ENCODE measurements at regions not wholly inside any gene's neighbourhood (a gene's known extent, or its start where the extent isn't known, plus 50 kb on each side); places are given as distances from the start of the nearest gene placed in this dataset.

DNA sequence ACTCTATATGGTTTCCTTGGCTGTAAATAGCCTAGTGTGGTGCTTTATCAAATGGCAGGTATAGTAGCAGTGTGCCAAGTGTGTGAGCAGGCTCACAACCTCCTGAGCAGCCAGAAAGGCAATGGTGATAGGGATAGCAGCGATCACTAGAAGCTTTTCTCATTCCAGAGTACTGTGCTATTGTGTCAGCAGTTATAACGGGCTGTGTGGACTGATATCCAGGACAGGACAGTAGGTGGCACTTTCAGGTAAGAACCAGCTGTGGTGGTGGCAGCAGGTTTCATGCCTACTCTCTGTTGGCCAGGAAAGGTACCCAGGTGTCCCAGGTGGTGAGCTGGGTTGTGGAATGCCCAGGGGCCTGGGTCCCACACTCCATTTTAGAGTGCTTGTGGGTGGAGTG, 448.8 kb upstream of the BTBD3 start (continued):
- TF ChIP-seq, protein P1, sequence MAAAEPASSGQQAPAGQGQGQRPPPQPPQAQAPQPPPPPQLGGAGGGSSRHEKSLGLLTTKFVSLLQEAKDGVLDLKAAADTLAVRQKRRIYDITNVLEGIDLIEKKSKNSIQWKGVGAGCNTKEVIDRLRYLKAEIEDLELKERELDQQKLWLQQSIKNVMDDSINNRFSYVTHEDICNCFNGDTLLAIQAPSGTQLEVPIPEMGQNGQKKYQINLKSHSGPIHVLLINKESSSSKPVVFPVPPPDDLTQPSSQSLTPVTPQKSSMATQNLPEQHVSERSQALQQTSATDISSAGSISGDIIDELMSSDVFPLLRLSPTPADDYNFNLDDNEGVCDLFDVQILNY (CRISPR knock-in tag; IDR thresholded peaks at IDR 0.05) = no peak
- no peak for TF ChIP-seq CREM (CRISPR knock-in tag; IDR thresholded peaks at IDR 0.05)
- no peak for TF ChIP-seq ZNF121 (CRISPR knock-in tag; IDR thresholded peaks at IDR 0.05)

DNA sequence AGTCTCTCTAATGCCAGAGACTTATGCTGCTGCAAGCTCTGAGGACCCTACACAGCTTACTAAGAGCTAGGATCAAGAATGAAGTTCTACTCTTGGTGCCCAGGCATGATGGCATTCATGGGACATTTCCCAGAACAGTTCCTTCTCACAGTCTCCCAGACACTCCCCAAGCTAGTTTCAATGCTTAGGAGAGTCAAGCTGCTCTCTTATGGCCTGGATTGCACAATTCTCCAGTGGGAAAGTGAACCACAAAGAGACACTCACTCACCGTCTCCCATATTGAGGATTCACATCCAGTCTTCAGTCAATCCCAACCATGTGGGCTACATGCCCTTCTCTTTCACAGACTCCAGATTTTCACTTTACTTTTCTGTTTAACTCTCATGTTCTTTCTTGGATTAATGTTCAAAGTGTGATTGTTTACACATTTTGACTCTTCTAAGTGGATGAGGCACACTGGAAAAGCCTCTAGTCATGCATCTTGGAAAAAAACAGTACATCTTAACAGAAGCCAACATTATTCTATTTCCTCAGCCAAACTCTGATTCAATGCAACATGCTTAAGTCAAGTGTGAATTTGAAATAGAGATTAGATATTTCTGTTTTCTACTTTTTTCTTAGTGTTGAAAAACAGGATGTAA, 447.8 kb upstream of the BTBD3 start:
- ATAC-seq (no peak), DNase-seq (ENCODE audit: low spot score) (no peak)
- H3K36me3 Mint-ChIP-seq = peaks cover 8% of the 10 kb centered on the region; the same call in 1 of the 2 replicates
- no peaks in the 10 kb centered on the region for H3K27me3 Mint-ChIP-seq (ENCODE audit: low read depth)
- H3K27ac Mint-ChIP-seq = no peak overlapping the region
- TF ChIP-seq ZNF138 (CRISPR knock-in tag; conservative IDR thresholded peaks at IDR 0.05) = no peak
- POLR2A ChIA-PET = no interaction called here
- CTCF ChIA-PET = interaction anchor here (1.2 kb wide), 1 partner anchor 10 kb away, joined by 3 read pairs; no protein-coding TSS in a partner anchor
- peaks cover 15% of the 10 kb centered on the region for H3K9me3 Mint-ChIP-seq
- no peak overlapping the region for H3K4me3 Mint-ChIP-seq
- peaks cover 24% of the 10 kb centered on the region for H3K4me1 Mint-ChIP-seq

DNA sequence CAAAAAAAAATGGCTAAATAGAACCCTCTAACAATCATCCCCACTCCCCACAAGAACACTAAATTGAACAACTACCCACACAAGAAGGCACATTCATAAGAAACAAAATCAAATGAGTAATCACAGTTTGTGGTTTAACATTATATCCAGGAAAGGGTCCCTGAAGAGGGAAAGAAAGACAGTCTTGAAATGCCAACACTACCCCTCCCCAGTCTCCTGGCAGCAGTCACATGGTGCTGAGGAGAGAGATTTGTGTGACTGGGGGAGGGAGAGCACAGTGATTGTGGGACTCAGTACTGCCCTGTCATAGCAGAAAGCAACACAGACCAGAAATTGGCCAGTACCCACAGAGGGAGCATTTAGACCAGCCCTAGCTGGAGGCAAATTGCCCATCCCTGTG, 443.7 kb upstream of the BTBD3 start:
- DNase-seq (ENCODE audit: low spot score) = no peak
- TF ChIP-seq, protein P2, sequence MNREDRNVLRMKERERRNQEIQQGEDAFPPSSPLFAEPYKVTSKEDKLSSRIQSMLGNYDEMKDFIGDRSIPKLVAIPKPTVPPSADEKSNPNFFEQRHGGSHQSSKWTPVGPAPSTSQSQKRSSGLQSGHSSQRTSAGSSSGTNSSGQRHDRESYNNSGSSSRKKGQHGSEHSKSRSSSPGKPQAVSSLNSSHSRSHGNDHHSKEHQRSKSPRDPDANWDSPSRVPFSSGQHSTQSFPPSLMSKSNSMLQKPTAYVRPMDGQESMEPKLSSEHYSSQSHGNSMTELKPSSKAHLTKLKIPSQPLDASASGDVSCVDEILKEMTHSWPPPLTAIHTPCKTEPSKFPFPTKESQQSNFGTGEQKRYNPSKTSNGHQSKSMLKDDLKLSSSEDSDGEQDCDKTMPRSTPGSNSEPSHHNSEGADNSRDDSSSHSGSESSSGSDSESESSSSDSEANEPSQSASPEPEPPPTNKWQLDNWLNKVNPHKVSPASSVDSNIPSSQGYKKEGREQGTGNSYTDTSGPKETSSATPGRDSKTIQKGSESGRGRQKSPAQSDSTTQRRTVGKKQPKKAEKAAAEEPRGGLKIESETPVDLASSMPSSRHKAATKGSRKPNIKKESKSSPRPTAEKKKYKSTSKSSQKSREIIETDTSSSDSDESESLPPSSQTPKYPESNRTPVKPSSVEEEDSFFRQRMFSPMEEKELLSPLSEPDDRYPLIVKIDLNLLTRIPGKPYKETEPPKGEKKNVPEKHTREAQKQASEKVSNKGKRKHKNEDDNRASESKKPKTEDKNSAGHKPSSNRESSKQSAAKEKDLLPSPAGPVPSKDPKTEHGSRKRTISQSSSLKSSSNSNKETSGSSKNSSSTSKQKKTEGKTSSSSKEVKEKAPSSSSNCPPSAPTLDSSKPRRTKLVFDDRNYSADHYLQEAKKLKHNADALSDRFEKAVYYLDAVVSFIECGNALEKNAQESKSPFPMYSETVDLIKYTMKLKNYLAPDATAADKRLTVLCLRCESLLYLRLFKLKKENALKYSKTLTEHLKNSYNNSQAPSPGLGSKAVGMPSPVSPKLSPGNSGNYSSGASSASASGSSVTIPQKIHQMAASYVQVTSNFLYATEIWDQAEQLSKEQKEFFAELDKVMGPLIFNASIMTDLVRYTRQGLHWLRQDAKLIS (CRISPR knock-in tag; IDR thresholded peaks at IDR 0.05; ENCODE audit: borderline replicate concordance) = no peak
- TF ChIP-seq, protein P3, sequence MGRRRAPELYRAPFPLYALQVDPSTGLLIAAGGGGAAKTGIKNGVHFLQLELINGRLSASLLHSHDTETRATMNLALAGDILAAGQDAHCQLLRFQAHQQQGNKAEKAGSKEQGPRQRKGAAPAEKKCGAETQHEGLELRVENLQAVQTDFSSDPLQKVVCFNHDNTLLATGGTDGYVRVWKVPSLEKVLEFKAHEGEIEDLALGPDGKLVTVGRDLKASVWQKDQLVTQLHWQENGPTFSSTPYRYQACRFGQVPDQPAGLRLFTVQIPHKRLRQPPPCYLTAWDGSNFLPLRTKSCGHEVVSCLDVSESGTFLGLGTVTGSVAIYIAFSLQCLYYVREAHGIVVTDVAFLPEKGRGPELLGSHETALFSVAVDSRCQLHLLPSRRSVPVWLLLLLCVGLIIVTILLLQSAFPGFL (CRISPR knock-in tag; IDR thresholded peaks at IDR 0.05; ENCODE audit: borderline replicate concordance) = no peak
- TF ChIP-seq ELF4 (CRISPR knock-in tag; IDR thresholded peaks at IDR 0.05; ENCODE audit: low read depth) (no peak), CBFB (CRISPR knock-in tag; IDR thresholded peaks at IDR 0.05; ENCODE audit: low read depth) (no peak), ZNF121 (CRISPR knock-in tag; IDR thresholded peaks at IDR 0.05) (no peak), GRHL2 (CRISPR knock-in tag; IDR thresholded peaks at IDR 0.05; ENCODE audit: insufficient replicate concordance, severe bottlenecking) (no peak), SP1 (CRISPR knock-in tag; conservative IDR thresholded peaks at IDR 0.05) (no peak)
- TF ChIP-seq, protein P4, sequence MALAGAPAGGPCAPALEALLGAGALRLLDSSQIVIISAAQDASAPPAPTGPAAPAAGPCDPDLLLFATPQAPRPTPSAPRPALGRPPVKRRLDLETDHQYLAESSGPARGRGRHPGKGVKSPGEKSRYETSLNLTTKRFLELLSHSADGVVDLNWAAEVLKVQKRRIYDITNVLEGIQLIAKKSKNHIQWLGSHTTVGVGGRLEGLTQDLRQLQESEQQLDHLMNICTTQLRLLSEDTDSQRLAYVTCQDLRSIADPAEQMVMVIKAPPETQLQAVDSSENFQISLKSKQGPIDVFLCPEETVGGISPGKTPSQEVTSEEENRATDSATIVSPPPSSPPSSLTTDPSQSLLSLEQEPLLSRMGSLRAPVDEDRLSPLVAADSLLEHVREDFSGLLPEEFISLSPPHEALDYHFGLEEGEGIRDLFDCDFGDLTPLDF (CRISPR knock-in tag; IDR thresholded peaks at IDR 0.05) = no peak
- TF ChIP-seq, protein P5, sequence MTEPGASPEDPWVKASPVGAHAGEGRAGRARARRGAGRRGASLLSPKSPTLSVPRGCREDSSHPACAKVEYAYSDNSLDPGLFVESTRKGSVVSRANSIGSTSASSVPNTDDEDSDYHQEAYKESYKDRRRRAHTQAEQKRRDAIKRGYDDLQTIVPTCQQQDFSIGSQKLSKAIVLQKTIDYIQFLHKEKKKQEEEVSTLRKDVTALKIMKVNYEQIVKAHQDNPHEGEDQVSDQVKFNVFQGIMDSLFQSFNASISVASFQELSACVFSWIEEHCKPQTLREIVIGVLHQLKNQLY (CRISPR knock-in tag; IDR thresholded peaks at IDR 0.05) = no peak
- TF ChIP-seq, protein P6, sequence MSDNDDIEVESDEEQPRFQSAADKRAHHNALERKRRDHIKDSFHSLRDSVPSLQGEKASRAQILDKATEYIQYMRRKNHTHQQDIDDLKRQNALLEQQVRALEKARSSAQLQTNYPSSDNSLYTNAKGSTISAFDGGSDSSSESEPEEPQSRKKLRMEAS (CRISPR knock-in tag; IDR thresholded peaks at IDR 0.05) = no peak
- no peak overlapping the region for H3K27ac Mint-ChIP-seq

More for the DNA sequence above, 443.7 kb upstream of the BTBD3 start:
- Mint-ChIP-seq H3K9me3 (peaks cover 50% of the 10 kb centered on the region), H3K36me3 (peaks cover 40% of the 10 kb centered on the region), H3K27me3 (ENCODE audit: low read depth) (no peaks in the 10 kb centered on the region), H3K4me3 (no peak overlapping the region), H3K4me1 (peaks cover under 1% of the 10 kb centered on the region; the same call in 1 of the 2 replicates)
- no peak for ATAC-seq
- CTCF ChIA-PET = no interaction called here
- POLR2A ChIA-PET = no interaction called here
